ENCODE measurements at regions not wholly inside any gene's neighbourhood (a gene's known extent, or its start where the extent isn't known, plus 50 kb on each side); places are given as distances from the start of the nearest gene placed in this dataset.
"Not testable (repeated sequence)": the region's sequence is repeated elsewhere in the genome, so short reads cannot be mapped to it uniquely, and the experiment has no call there.

DNA sequence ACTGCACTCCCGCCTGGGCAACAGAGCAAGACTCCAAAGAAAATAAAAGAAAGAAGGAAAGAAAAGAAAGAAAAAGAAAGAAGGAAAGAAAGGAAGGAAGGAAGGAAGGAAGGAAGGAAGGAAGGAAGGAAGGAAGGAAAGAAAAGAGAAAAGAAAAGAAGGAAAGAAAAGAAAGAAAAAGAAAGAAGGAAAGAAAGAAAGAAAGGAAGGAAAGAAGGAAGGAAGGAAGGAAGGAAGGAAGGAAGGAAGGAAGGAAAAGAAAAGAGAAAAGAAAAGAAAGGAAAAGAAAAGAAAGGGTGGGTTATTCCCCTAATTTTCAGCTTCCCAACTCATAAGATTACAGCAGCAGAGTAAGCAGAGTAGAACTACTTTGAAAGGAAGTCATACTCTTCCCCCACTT, 64.4 kb downstream of the TMEM200C start:
- DNase-seq = not testable (repeated sequence)

DNA sequence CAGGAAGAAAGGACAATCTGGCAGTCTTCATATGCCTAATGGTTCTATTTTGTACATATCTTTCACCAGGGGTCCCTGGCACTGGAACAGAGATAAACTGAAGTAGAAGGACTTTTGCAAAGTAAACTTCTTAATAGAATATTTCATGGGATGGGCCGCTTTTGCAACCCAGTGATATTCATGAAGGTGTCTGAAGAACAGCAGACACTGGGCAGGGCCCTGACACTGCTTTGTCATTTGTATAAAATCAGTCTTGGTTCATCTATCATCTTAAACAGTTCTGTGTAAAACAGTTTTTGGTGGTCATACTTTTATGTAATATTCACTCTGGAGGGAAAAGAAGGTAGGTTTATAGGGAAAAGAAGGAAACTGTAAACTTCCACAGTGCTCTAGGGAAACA, 66.4 kb downstream of the TMEM200C start:
- no peak for DNase-seq

GRCh38 chr18:5825663-5826062, 69.7 kb downstream of the TMEM200C start:
- DNase-seq = no peak

DNA sequence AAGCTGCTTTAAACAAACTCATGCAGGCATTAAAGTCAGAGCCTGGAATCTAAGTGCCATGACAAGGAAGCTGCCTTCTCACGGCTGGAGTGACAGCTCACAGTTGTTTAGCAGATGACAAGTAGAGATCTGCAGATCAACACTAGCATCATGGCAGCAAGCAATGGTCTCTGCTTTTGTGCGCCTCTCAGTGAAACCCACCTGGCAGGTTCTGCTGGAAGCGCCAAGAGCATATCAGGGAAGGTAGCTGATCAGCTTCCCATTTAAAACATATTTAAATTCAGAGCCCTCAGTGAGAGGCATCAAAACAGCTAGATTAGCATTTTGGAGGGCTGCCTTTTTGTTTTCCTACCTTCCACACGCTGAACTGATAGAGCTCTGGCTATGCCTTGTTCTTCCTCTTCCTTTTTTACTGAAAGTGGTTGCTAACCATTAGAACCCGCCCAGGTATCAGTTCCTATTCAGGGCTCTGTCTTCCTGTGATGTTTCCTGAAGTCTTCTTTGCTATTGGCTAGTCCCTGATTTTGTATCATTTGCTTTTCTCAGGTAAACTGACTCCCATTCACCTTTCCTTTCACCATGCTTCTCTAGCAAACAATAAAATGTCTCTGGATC, 70.8 kb downstream of the TMEM200C start:
- no peak for DNase-seq

GRCh38 chr18:5817816-5818215, 77.5 kb downstream of the TMEM200C start:
- DNase-seq = no peak

- no peak for DNase-seq
Observed at GRCh38 chr18:5806860-5807259, 88.5 kb downstream of the TMEM200C start.

- no peak for DNase-seq
Observed at GRCh38 chr18:5787936-5788335, 107.4 kb downstream of the TMEM200C start.

GRCh38 chr18:5779922-5780321, 115.4 kb downstream of the TMEM200C start:
- DNase-seq = no peak

DNA sequence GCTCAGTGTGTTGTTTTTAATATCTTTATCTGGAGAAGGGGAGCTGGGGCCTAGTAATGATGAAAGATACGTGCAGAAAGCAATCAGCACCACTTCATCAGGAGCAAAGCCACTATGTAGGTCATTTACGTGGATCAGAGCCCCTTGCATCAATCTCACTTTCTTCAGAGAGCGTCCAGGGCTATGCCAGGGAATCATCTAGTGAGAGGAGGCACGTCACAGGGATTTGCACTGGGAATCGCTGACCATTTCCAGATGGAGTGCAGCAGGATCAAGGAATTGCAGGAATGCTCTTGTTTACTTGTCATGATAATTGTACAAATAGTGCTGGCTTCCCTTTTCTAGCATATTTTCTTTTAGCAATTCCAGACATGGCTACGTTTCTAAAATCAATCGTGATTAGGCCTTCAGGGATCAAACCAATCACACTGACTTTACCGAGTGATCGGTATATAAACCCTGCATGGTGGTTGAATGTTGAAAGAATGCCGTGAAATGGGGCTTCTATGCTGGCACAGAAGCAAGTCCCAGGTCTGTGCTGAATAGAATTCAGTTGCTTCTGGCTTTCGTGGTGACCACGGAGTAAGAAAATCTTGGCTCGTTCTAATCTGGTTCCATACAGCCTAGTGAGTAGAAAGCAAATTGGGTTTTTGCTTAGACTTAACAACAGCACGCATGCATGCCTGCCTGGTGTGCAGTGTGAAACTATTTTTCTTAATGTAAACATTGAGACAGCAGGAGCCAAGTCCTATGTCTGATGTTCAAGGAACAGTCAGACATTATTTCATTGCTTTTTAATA, 122.8 kb downstream of the TMEM200C start:
- no peak for DNase-seq

DNA sequence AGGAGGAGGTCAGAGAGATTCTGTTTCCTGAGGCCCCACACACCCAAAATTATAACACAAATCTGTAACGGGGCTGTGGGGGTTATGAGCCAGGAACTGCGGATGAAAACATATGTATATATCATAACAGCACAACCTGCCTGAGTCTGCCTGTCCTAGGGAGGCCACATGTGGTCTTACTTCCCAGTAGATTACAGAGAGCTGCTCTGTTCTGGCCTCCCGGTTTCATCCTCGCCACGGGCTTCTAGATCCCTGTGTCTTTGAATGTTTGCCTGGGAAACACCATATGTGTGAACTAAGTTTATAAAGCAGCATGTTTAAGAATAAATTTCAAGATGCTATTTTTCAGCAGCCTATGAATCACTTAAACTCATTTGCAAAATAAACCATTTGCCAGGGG, 124.0 kb downstream of the TMEM200C start:
- no peak for DNase-seq

GRCh38 chr18:5770176-5770575, 125.1 kb downstream of the TMEM200C start:
- no peak for DNase-seq

GRCh38 chr18:5768454-5768853, 126.9 kb downstream of the TMEM200C start:
- DNase-seq = no peak

DNA sequence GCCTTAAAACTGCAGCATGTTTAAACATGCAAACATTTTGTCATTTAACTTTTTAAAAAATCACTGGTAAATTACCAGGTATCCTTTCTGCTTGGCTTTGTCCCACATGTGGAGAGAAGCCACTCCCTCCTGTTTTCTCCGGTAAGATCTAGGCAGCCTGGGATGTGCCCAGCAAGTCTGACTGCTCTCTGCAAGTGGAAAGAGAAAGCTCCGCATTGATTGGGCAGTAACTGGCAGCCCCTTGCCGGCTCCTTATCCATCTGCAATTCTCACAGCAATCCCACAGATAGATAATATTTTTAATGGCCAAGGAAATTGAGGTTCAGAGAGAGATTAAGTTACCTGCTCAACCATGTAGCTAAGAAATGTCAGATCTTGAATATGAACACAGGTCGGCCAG, 136.1 kb downstream of the TMEM200C start:
- no peak for DNase-seq

- DNase-seq = no peak
Observed at GRCh38 chr18:5756823-5757222, 138.5 kb downstream of the TMEM200C start.

GRCh38 chr18:5747678-5748077, 147.6 kb downstream of the TMEM200C start:
- DNase-seq = no peak

DNA sequence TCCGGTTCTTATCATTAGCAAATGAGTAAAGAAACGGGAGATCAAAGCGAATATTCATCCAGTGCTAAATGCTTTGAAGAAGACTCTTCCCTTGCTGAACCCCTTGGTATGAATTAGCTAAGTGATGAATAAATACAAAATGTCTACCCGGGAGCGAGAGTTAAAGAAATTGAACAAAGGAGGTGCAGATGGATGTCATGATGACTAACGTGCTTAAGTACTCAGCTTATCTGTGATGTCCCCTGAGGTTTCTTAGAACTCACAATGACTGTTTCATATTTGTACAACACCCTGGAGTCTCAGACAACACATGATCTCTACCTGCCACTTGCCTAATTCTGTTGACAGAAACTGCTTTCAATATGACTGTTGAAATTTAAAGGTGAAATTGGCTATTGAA, 148.5 kb downstream of the TMEM200C start:
- no peak for DNase-seq

DNA sequence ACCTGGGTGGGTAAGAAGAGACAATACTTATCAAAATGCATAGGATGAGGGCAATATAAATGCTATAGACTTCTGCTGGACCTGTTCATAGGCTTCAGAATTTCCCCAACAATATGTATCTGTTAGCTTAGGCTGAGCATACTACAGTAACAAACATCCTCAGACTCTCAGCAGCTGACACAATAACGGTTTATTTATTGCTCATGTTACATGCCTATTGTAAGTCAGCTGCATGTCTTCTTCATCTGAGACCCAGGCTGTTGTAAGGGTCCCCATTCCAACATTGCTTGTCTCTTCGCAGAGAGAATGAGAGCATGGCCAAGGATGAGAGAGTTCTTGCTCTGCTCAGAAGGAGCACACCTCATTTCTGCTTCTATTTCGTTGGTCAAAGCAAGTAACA, 150.7 kb downstream of the TMEM200C start:
- DNase-seq = no peak

DNA sequence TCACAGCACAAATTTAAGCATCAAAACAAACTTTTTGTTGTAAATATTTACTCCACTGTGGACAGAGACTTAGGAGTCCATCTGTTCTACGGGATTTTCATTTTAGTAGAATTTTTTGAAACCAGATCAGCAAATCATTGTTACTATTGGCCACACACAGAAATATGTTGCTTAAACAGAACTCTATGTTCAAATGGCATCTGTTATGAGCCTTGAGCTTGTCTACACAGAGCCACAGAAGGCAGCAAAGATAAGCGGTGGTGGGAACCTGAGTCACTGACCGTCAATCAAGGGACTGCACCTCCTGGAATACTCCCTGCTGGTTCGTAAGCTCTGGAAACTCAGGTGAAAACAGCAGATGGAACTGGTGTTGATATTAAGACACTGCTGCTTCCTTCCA, 156.8 kb downstream of the TMEM200C start:
- no peak for DNase-seq

DNA sequence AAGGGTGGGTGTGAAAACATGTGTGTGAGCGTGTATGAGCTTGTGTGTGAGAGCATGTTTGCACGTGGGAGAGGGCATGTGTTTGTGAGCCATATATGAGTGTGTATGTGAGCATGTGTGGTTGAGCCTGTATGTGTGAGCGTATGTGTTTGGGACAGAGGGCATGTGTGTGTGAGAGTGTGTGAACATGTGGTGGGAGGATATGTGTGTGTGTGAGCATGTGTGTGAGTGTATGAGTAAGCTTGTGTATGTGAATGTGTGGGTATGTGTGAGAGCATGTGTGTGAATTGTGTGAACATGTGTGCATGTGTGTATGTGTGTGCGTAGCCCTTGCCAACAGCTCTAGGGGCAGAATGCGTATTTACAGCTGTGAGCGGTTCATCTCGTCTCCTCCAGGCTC, 163.0 kb downstream of the TMEM200C start:
- DNase-seq = no peak

DNA sequence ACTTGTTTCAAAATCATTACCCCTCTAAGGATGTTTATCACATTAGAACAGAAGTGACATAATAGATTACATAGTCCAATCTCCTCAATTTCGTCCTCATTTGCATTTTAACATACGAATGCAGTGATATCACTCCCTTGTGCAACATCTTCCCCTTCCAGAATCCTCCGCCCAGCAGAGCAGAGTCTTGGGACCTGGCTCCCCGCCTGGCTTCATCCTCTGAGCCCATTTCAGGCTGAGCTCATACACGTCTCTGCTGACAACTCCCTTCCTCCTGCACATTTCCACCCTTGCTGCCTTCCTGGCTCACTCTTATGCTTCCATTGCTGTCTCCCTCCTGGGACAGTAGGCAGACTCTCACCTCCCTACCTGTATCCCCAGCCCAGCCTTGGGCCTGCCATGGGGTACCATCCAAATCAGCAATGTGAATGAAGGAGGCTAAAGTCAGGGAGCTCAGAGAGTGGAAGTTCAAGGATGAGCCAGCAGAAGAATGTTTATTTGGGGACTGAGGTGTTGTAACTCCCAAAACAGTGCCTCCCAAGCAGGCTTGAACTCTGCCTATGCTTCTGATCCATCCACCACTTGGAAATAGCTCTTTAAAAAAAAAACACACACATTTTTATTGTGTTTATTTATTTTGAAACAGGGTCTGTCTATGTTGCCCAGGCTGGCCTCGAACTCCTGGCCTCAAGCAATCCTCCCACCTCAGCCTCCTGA, 165.2 kb downstream of the TMEM200C start:
- no peak for DNase-seq

DNA sequence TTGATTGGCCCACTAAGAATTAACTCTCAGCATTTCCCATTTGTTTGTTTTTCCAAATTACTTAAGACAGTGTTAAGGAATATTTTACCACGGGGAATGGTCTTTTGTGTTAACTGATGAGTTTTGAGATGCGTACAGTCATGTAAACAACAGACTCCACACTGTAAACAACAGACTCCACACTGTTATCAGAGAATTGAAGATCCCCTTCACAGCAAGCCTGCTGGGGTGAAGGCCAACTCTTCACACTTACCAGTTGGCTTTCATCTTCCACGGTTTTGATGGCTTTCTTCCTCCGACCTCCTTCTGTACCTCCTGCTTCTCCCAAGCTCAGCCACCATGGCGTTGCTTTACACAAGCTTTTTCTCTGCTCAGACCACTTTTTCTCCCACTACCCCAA, 166.8 kb downstream of the TMEM200C start:
- no peak for DNase-seq

DNA sequence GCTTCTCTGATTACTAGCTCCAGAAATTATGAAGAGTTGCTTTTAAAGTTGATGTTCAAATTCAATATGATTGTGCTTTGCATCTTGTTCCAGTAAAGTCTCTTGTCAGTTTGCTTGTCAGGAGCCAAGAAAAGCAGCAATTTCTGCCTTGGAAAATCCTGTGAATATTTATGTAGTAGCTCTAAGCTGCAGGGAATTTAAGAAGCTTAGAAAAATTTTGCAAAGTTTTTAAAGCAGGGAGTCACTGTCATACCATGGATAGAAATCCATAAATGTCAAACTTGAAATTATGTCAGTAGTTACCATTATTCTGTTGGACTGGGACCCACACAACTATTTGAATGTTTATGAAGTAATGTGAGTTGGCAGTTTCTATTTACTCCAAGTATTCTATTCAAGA, 169.3 kb downstream of the TMEM200C start:
- no peak for DNase-seq

GRCh38 chr18:5721924-5722323, 173.4 kb downstream of the TMEM200C start:
- DNase-seq = no peak

GRCh38 chr18:5720132-5720531, 175.2 kb downstream of the TMEM200C start:
- DNase-seq = no peak
